Right atrium auricular region (tissue), 2 donors: ENCODE measurements at regions not wholly inside any gene's neighbourhood (a gene's known extent, or its start where the extent isn't known, plus 50 kb on each side); places are given as distances from the start of the nearest gene placed in this dataset.

Source experiments
- DNase-seq: peaks from one replicate; pipeline ENCODE4 v3.0.0-alpha.2; 2019; ENCODE audit warnings: low spot score
- H3K27ac ChIP-seq, 2 donors: fragments of 200-600 bp; sonication (generic); 1 replicate in 1 of 2; 2 replicates in 1 of 2; pipeline ENCODE4 v1.5.1; 2016 to 2019
- H3K27me3 ChIP-seq, 2 donors: fragments of 200-600 bp; sonication (generic); one replicate each; pipeline versions ENCODE4 v1.5.1 to v1.6.0; 2017 to 2019
- H3K36me3 ChIP-seq: fragments of 200-600 bp; sonication (generic); one replicate; pipeline ENCODE4 v1.5.1; 2016
- H3K4me1 ChIP-seq, 2 donors: fragments of 200-600 bp; sonication (generic); one replicate each; pipeline versions ENCODE4 v1.5.1 to v1.6.0; 2017 to 2019
- H3K4me3 ChIP-seq, 2 donors: fragments of 200-600 bp; sonication (generic); 1 replicate in 1 of 2; 2 replicates in 1 of 2; pipeline ENCODE4 v1.5.1; 2017 to 2019; ENCODE audit warnings: mild to moderate bottlenecking in 1 of 2, moderate library complexity in 1 of 2
- H3K9me3 ChIP-seq, 2 donors: fragments of 200-600 bp; sonication (generic); one replicate each; pipeline ENCODE4 v1.5.1; 2019
- TF ChIP-seq, protein P1 (sequence below), 2 donors: fragments of 200-600 bp; sonication (generic); IDR thresholded peaks; one replicate each; pipeline ENCODE4 v1.5.1; 2019; ENCODE audit warnings: antibody characterized with exemption in 2 of 2

DNA sequence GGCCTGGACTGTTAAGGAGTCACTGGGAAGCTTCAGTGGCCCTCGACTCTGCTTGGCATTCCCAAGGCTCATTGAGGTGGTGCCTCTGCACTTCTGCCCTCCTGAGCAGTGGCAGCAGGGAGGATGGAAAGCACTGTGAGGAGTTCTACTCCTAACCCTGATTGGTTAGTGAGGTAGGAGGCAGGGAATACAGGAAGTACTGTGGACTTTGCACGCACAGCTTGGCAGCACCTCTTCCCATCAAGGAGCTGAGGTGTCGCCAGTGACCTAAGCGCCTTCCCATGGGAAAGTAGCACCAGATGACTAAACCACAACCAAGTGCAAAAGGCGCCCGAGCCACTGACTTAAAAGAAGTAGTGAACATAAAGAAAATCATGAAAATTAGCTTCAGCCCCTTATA, 152.5 kb upstream of the CADM1 start:
- no peak for DNase-seq
- Histone ChIP-seq H3K4me1 (peaks cover 1 to 18% of the 10 kb centered on the region in 2 donors), H3K36me3 (no peaks in the 10 kb centered on the region), H3K27me3 (no peaks in the 10 kb centered on the region), H3K9me3 (no peaks in the 10 kb centered on the region), H3K27ac (no peak overlapping the region), H3K4me3 (no peak overlapping the region)
- TF ChIP-seq, protein P1, sequence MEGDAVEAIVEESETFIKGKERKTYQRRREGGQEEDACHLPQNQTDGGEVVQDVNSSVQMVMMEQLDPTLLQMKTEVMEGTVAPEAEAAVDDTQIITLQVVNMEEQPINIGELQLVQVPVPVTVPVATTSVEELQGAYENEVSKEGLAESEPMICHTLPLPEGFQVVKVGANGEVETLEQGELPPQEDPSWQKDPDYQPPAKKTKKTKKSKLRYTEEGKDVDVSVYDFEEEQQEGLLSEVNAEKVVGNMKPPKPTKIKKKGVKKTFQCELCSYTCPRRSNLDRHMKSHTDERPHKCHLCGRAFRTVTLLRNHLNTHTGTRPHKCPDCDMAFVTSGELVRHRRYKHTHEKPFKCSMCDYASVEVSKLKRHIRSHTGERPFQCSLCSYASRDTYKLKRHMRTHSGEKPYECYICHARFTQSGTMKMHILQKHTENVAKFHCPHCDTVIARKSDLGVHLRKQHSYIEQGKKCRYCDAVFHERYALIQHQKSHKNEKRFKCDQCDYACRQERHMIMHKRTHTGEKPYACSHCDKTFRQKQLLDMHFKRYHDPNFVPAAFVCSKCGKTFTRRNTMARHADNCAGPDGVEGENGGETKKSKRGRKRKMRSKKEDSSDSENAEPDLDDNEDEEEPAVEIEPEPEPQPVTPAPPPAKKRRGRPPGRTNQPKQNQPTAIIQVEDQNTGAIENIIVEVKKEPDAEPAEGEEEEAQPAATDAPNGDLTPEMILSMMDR (IDR thresholded peaks at IDR 0.05): no peak

DNA sequence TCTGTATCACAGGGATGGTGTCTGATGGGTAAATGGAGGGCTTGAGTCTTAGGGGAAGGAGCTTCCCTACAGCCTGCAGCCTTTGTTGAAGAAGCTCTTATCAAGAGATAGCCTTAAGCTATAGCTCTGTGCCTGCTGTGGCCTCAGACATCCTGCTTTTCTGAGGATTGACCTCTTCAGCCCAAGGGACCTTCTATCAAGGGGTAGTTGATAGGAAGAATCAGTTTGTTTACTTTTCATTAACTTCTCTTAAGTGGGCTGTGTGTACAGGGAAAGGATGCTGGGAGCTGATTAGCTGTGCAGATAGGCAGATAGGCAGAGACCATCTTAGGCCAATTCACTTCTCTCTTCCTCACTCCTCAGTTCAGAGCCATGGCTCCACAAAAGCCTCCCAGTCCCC, 151.8 kb upstream of the CADM1 start:
- TF ChIP-seq, protein P1 (IDR thresholded peaks at IDR 0.05): no peak
- H3K27me3 ChIP-seq: no peaks in the 10 kb centered on the region
- no peaks in the 10 kb centered on the region for H3K36me3 ChIP-seq

DNA sequence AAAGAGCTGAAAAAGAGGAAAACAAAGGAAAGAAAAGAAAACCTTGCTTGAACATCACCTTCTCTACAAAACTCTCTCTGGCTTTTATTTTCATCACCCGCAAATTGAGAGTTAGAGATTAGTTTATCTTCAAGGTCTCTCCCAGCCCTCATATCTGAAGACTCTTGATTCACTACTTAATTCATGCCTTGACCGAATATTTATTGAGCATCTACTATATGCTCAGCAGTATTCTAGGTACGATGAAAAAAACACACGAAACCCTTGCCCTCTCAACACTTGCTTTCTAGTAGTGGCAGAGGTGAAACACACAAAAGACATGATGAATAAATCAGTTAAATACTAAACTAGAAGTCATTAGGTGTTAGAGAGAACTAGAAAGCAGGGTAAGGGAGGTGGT, 150.6 kb upstream of the CADM1 start:
- Histone ChIP-seq H3K27me3 (no peaks in the 10 kb centered on the region), H3K36me3 (no peaks in the 10 kb centered on the region)

More for the DNA sequence above, 151.8 kb upstream of the CADM1 start:
- Histone ChIP-seq H3K27ac (no peak overlapping the region), H3K9me3 (no peaks in the 10 kb centered on the region), H3K4me3 (no peak overlapping the region), H3K4me1 (peaks cover 2 to 18% of the 10 kb centered on the region in 2 donors)
- no peak for DNase-seq

DNA sequence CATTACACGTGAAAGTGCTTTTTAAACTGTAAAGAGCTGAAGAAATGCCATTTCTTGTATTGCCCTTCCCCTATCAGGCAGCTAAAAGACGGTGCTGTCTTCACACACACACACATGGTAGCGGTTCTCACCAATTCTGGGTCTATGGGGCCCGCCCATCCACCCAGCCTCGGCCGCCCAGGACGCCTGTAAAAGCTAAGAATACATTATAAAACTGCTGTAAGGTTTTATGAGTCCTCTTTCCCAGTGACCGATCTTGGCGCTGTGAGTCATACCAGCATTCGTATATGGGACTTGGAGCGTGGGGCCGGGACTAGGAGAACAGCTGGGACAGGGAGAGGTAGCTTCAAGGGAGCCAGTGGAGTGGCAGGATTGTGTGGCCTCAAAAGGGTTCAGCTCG, 149.7 kb upstream of the CADM1 start:
- no peaks in the 10 kb centered on the region for H3K36me3 ChIP-seq
- H3K27me3 ChIP-seq: no peaks in the 10 kb centered on the region
- TF ChIP-seq, protein P1 (IDR thresholded peaks at IDR 0.05): no peak
- DNase-seq: no peak
- H3K4me1 ChIP-seq: peaks cover 2% of the 10 kb centered on the region in 2 donors
- H3K9me3 ChIP-seq: no peaks in the 10 kb centered on the region
- no peak overlapping the region for H3K4me3 ChIP-seq
- H3K27ac ChIP-seq: no peak overlapping the region

More for the DNA sequence above, 150.6 kb upstream of the CADM1 start:
- no peak for DNase-seq
- Histone ChIP-seq H3K4me3 (no peak overlapping the region), H3K27ac (no peak overlapping the region), H3K4me1 (peaks cover 2 to 11% of the 10 kb centered on the region in 2 donors), H3K9me3 (no peaks in the 10 kb centered on the region)
- TF ChIP-seq, protein P1 (IDR thresholded peaks at IDR 0.05): no peak

DNA sequence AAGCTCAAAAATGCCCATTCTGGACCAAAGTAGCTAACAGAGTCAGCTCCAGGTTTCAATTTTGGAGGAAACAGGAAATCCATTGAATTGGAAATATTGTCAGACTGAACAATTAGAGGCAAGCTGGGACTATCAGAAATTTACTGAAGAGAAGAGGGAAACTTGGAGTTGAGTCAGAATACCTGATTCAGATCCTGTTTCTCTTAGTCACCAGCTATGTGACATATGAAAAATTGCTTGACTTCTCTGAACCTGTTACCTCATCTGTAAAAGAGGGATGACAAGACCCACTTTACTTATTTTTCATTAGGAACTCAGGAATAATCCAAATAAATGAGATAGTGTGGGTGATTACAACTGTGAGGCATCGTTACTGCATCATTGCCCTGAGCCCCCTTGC, 148.9 kb upstream of the CADM1 start:
- peaks cover 0 to 2% of the 10 kb centered on the region in 2 donors for H3K4me1 ChIP-seq
- H3K27ac ChIP-seq: no peak overlapping the region
- no peak overlapping the region for H3K4me3 ChIP-seq
- TF ChIP-seq, protein P1 (IDR thresholded peaks at IDR 0.05): no peak
- DNase-seq: no peak
- no peaks in the 10 kb centered on the region for H3K9me3 ChIP-seq
- no peaks in the 10 kb centered on the region for H3K27me3 ChIP-seq
- no peaks in the 10 kb centered on the region for H3K36me3 ChIP-seq

DNA sequence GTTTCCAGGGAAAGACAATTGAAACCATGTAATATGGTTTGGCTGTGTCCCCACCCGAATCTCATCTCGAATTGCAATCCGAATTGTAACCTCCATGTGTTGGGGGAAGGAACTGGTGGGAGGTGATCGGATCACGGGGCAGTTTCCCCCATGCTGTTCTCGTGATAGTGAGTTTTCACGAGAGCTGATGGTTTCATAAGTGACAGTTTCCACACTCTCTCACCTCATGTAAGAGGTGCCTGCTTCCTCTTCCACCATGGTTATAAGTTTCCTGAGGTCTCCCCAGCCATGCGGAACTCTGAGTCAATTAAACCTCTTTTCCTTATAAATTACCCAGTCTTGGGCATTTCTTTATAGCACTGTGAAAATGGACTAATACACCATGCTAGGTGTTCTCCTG, 148.3 kb upstream of the CADM1 start:
- peaks cover 0 to 2% of the 10 kb centered on the region in 2 donors for H3K4me1 ChIP-seq
- H3K27me3 ChIP-seq: no peaks in the 10 kb centered on the region
- H3K27ac ChIP-seq: no peak overlapping the region
- no peak for DNase-seq
- H3K36me3 ChIP-seq: no peaks in the 10 kb centered on the region
- H3K9me3 ChIP-seq: no peaks in the 10 kb centered on the region
- TF ChIP-seq, protein P1 (IDR thresholded peaks at IDR 0.05): no peak
- no peak overlapping the region for H3K4me3 ChIP-seq
